ENCODE measurements at regions not wholly inside any gene's neighbourhood (a gene's known extent, or its start where the extent isn't known, plus 50 kb on each side); places are given as distances from the start of the nearest gene placed in this dataset.

DNA sequence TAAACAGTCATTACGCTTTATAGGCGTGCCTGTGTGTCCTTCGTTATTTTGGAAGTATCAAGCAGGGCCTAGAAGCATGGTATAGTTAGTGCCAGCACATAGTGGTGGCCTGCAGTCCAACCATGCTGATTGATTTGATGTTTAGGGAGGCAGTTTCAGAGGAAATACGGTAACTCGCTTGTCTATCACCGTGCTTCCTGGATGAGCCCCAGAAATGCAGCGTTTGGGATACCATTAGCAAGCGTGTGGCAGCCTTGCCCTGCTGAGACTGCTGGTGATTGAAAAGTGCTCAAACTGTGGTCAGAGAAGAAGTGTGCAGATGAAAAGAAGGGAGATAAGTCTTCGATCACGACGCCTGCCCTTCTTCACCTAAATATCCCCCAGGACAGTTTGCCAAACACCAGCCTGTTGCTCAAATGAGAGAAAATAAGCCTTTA lies 158.4 kb downstream of the CHIC2 start:
- in situ Hi-C loops (cut with MboI; ENCODE audit: low sequenced_read_pairs, unreplicated experiment), result no loop called here

DNA sequence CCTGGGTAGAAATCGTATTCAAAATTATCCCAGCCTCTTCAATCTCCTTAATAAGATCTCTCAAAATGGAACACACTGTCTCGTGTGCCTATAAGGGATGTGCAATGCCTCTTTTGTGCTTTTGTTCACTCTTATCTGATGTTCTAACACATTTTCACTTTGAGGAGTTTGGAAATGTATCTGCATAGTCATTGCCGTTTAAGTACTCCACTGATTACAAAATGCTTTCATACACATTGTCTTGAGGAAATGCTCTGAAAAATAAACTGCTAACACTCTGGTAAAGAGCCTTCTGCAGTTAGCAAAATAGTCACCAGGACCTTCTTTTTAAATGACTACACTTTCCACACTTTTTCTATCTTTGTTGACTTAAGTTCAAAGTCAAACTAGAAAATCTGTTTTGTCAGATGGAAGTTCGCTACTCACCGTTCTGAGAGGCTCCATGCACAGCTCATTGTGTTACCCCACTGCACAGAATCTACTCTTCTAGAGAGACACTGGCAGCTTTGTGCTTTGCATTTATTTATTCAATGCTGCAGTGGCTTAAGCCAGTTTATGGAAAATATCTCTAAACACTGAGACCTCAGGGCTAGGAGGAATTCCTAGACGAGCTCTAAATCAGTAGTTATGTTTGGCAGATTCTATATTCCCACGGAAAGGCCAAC lies 159.0 kb downstream of the CHIC2 start:
- TF ChIP-seq, protein P1, sequence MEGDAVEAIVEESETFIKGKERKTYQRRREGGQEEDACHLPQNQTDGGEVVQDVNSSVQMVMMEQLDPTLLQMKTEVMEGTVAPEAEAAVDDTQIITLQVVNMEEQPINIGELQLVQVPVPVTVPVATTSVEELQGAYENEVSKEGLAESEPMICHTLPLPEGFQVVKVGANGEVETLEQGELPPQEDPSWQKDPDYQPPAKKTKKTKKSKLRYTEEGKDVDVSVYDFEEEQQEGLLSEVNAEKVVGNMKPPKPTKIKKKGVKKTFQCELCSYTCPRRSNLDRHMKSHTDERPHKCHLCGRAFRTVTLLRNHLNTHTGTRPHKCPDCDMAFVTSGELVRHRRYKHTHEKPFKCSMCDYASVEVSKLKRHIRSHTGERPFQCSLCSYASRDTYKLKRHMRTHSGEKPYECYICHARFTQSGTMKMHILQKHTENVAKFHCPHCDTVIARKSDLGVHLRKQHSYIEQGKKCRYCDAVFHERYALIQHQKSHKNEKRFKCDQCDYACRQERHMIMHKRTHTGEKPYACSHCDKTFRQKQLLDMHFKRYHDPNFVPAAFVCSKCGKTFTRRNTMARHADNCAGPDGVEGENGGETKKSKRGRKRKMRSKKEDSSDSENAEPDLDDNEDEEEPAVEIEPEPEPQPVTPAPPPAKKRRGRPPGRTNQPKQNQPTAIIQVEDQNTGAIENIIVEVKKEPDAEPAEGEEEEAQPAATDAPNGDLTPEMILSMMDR (IDR thresholded peaks at IDR 0.05; ENCODE audit: borderline replicate concordance, control extremely low read depth, extremely low read depth, insufficient read depth, missing control alignments), result no peak
- in situ Hi-C loops (cut with MboI; ENCODE audit: low sequenced_read_pairs, unreplicated experiment), result no loop called here
- DNase-seq (ENCODE audit: low spot score), result no peak

More for the DNA sequence above, 158.4 kb downstream of the CHIC2 start:
- no peak for DNase-seq (ENCODE audit: low spot score)
- TF ChIP-seq, protein P1 (IDR thresholded peaks at IDR 0.05; ENCODE audit: borderline replicate concordance, control extremely low read depth, extremely low read depth, insufficient read depth, missing control alignments), result no peak

DNA sequence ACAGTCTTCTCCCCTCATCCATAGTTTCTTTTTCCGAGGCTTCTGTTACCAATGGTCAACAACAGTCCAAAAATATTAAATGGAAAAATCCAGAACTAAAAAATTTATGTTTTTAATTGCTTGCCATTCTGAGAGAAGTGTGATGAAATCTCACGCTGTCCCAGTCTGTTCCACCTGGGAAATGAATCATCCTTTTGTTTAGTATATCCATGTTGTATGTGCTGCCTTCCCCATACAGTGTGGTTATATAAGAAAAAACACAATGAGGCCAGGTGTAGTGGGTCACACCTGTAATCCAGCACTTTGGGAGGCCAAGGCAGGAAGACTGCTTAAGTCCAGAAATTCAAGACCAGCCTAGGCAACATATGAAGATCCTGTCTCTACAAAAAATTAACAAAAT lies 161.6 kb downstream of the CHIC2 start:
- TF ChIP-seq, protein P1 (IDR thresholded peaks at IDR 0.05; ENCODE audit: borderline replicate concordance, control extremely low read depth, extremely low read depth, insufficient read depth, missing control alignments), result no peak
- in situ Hi-C loops (cut with MboI; ENCODE audit: low sequenced_read_pairs, unreplicated experiment), result no loop called here
- DNase-seq (ENCODE audit: low spot score), result no peak

DNA sequence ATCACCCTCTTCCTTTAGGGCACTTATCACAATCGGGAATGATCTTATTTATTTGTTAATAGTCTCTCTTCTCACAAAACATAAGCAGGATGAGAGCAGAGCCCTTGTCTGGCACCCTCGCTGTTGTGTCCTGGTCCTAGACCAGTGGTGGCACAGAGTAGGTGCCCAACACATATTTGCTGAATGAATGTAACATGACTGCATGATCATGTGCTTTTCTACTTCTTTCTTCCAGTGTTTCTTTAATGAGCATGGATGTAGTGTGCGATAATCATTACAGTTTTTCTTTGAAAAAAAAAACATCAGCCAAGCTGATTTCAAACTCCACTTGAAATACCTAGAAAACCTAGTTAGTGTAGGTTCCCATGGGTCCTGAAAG lies 164.1 kb downstream of the CHIC2 start:
- no peak for DNase-seq (ENCODE audit: low spot score)
- TF ChIP-seq, protein P1 (IDR thresholded peaks at IDR 0.05; ENCODE audit: borderline replicate concordance, control extremely low read depth, extremely low read depth, insufficient read depth, missing control alignments), result no peak
- in situ Hi-C loops (cut with MboI; ENCODE audit: low sequenced_read_pairs, unreplicated experiment), result no loop called here

DNA sequence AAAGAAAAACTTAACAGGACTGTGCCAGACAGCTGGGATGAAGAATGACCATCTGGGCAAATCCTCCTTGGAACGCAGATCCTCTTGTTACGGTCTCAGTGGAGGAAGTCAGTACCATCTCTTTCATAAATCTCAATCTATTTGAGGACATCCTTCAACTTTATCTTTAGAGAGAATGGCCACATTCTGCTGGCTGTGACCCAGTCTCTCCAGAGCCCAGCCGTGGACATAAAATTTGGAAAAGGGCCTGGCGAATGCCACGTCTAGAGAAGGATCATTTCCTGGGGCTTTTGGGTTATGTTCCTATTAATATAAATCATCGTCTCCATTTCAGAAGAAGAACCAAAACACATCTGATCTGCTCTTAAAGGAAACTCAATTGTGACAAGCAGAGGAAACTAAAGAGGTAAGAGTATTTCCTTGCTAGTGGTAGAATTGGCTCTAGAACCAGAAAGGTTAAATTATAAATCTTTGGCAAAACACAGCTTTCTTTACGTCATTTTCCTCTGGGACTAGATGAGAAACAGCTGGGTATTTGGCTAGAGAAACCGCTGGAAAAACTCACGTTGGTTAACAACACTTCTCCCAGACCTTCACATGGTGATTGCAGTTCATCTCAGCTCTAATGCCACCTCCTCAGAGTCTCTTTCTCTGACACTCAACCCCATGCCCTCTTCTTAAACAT lies 164.7 kb downstream of the CHIC2 start:
- in situ Hi-C loops (cut with MboI; ENCODE audit: low sequenced_read_pairs, unreplicated experiment), result no loop called here
- no peak for DNase-seq (ENCODE audit: low spot score)
- TF ChIP-seq, protein P1 (IDR thresholded peaks at IDR 0.05; ENCODE audit: borderline replicate concordance, control extremely low read depth, extremely low read depth, insufficient read depth, missing control alignments), result no peak

DNA sequence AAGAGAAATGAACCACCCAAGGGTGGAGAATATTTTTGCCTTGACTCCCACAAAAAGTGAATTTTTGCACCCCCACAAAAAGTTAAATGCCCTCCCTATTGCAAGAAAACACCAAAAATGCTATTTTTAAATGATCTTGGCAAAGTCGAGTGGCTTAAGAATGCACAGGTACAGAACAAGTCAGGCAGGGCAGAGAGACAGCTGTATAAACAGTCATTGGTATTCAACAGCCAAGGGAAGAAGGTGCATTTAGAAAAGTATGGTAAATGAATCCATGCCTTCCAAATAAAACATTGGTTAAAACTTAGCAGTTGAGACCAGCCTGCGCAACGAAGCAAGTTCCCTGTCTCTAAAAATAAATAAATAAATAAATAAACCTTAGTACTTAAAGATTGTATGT lies 169.3 kb downstream of the CHIC2 start:
- in situ Hi-C loops (cut with MboI; ENCODE audit: low sequenced_read_pairs, unreplicated experiment), result no loop called here
- TF ChIP-seq, protein P1 (IDR thresholded peaks at IDR 0.05; ENCODE audit: borderline replicate concordance, control extremely low read depth, extremely low read depth, insufficient read depth, missing control alignments), result no peak
- DNase-seq (ENCODE audit: low spot score), result no peak

Measured in GM13976 (cell line).